NCI-H1092 (cell line): ENCODE measurements at regions not wholly inside any gene's neighbourhood (a gene's known extent, or its start where the extent isn't known, plus 50 kb on each side); places are given as distances from the start of the nearest gene placed in this dataset.

Experiments used
- DNase-seq: peaks from one replicate; lab custom pipeline; 2025; lab: John Stamatoyannopoulos, UW

- DNase-seq, result no peak
Observed at GRCh38 chr14:36465178-36465577, 54.9 kb downstream of the NKX2-1 start.

- no peak for DNase-seq
Observed at GRCh38 chr14:36462890-36463289, 57.1 kb downstream of the NKX2-1 start.

DNA sequence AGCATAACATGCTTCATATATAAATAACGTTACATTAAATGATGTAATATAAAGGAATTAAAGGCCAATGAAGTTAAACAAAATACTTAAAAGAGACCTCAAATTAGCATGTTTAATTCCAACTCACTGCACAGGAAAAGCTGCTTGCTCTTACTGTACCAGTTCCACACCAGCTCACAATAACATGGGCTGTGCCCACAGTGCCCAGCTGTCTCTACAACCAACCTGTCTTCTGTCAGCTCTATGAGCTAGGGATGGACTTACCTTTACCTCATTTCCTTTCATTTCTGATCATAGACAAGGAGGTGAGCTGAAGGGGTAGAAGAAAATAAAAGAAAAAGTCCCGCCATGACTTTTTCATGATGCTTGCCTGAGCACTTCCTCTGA, 64.8 kb downstream of the NKX2-1 start:
- DNase-seq, result no peak

GRCh38 chr14:36454599-36455240, 65.3 kb downstream of the NKX2-1 start:
- no peak for DNase-seq

DNA sequence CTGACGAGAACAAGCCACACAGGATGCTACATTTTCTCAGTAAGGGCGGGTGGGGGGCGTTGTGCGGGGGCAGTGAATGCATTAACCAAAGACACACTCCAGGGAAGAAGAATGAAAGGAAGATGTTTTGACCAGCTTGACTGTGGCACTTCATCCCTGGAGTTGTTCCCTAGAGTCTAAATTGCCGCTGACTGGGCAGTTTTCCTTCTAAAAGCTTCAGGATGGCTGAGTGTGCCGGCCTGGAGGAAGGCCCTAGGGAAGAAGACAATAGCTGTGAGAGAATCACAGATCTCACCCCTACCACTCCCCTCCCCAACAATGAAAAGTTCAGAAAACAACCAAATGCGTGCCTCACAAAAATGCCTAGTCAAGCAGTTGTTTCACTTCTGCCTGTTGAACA, 67.2 kb downstream of the NKX2-1 start:
- DNase-seq, result no peak

DNA sequence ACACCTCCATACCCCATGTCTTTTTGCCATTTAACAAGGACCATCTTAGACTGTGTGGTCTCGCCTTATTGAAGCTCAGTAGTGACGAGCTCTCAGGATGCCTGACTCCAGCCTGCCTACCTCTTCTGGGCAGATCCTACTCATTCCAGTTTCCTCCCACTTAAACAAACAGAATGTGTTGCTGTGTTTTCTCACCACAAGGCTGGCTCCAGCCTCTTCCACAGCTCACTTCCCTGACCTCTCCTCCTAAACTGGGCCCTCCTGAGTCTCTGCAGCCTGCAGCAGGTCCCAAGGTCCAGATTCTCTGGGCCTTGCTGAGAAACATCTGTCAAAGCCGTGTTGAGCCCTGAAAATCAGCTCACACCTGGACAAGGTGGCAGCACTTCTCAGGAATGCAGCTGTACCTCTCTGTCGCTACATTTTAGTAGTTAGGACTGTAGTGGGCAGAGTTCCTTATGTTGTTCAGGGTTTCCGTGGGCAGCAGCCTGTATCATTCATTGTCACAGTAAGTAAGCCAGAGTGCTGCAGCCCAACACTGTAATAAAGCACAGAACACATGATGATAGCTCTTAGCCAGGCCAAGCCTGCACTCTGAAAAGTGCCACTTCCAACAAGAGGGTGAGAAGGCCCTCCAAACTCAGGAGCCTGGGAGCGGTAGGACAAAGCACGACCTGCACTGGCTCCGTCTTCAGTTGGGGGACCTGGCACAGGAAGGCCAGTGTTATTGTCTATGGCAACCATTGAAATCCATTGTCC, 68.5 kb downstream of the NKX2-1 start:
- no peak for DNase-seq

GRCh38 chr14:36450550-36450949, 69.5 kb downstream of the NKX2-1 start:
- no peak for DNase-seq

- no peak for DNase-seq
Observed at GRCh38 chr14:36449903-36450302, 70.1 kb downstream of the NKX2-1 start.

DNA sequence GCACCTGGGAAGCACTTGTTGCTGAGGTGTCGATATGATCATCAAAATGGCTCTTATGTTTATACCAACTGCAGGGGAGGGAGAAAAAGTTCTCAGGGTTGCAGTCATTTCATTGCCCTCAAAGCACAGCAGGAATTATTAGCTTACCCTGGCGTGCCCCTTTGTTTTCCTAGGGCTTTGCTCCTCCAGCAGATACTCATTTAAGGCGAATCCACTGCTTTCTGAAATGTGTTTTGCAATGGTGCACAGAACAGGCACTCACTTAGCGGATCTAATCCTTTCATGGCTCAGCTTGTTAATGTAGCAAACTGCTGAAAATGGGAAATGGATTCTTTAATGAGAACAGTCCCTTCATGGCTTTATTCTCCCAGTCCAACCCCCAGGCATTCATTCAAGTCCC, 76.7 kb downstream of the NKX2-1 start:
- DNase-seq, result no peak

DNA sequence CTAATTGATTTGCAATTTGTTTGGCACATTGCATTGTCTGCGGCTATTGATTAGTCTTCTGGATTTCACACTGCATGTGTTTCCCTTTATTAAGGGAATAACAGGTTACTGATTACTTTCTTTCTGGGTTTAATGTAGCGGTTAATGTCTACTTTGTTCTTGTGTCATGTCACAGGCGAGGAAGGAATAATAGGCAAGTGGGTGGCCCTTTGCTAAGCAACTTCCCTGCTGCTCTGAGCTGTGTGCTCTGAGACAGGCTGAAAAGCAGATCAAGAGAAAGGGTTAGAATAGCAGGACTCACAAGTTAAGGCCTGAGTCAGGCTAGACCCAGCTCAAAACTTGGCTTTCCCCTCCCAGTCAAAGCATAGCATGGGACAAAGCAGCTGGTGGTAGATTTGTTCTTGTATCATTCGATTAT, 77.2 kb downstream of the NKX2-1 start:
- DNase-seq, result no peak

- DNase-seq, result no peak
Observed at GRCh38 chr14:36441283-36441682, 78.7 kb downstream of the NKX2-1 start.

- peak; percentile 18 for DNase-seq
Observed at GRCh38 chr14:36439766-36440165, 80.3 kb downstream of the NKX2-1 start.

GRCh38 chr14:36438883-36439282, 81.1 kb downstream of the NKX2-1 start:
- peak; percentile 22 for DNase-seq

- no peak for DNase-seq
Observed at GRCh38 chr14:36430662-36431084, 89.4 kb downstream of the NKX2-1 start.

DNA sequence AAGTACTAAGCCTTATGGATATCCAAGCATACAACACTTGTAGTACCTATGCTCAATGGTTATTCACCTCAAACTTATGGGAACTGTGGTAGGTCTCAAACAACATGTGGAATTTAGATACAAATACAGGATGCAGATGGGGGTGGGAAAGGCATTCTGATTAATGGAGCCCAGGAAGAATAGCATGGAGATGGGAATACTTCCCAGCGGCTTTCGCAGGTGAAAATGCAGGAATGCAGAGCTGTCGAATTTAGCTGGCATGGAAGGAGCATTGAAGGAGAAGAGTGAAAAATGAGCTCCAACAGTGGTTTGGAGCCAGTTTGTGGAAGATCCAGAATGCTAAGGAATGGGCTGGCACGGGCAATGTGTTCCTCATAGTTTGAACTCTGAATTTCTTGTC, 89.9 kb downstream of the NKX2-1 start:
- DNase-seq, result no peak

DNA sequence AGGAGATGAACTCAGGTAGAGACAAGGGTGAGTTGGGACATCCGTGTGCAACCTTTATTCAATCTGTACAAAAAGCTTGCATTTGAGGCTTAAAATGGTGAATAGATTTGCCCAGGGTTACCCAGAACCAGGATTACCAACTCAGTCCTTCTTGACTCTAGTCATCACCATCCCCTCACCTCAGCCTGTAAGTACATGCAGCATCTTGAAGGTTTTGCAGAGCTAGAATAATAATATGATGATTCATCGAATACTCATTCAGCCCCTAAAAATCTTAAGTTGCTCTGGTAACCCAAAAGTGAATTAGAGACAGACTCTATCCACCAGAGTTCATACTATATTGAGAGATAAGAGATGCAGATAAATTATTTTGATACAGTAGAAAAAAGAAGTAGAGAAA, 90.3 kb downstream of the NKX2-1 start:
- DNase-seq, result no peak

DNA sequence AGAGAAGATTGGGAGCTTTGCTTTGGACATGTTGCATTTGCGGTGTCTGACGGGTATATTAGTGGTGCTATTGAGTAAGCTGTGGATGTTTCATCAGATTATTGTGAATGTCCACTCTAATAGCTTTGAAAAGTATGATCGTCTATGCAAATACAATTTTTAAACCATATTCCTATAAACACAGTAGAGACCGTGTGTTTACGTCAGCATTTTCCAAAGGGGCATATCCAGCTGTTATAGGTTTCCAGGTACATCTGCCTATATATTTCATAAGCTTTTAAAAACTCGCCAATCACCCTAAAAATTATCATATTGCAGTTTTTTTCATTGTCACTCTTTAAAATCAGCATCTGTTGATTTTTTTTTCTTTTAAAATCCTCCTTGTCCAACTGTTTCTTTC, 91.7 kb downstream of the NKX2-1 start:
- no peak for DNase-seq

- peak; percentile 63 for DNase-seq
Observed at GRCh38 chr14:36426836-36427235, 93.2 kb downstream of the NKX2-1 start.

- no peak for DNase-seq
Observed at GRCh38 chr14:36426113-36426512, 93.9 kb downstream of the NKX2-1 start.

- DNase-seq, result peak; percentile 97
Observed at GRCh38 chr14:36424478-36425102, 95.4 kb downstream of the NKX2-1 start.

DNA sequence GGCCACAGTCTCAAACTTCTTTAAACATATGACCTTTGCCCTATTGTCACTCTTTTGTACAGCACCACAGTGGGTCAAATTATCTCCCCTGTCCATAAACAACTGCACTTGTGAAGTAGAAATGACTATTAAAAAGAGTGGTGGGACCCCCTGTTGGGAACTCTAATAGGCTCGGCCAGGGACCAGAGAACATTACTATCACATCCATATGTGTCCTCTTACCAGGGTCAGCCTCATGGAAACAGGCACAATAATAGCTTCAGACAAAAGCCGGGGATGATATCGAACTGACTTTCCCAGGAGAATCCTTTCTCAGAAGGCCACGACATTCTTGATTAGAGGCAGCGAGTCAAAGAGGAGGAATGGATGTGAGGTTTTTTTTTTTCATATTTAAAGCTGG, 96.6 kb downstream of the NKX2-1 start:
- peak; percentile 61 for DNase-seq

DNA sequence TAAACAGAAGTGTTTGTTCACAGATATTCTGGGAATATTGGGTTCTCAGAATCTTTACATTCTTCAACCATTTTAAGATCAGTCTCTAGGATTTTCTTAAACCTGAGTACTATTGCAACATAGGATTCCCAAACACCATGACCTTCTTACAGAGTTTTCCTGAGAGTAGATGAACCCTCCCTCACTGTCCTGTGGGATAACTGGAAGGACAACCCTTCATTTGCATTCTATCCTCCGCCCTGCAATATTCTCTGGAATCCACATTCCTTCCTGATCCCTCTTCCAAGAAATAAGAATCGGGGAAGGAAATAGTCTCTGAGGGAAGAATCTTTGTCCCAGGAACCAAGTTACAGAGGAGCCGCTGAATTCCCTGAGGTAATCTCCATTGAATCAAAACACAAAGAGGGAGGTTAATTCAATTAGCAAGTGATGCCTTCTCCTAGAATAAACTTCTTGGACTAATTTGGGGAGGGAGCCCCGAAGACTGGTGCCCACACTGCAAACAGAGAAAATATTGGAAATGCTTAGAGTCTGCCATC, 99.8 kb upstream of the MBIP start:
- DNase-seq, result no peak

GRCh38 chr14:36418937-36419336, 98.5 kb upstream of the MBIP start:
- DNase-seq, result no peak
